Motor neuron (in vitro differentiated cells): ENCODE measurements at regions not wholly inside any gene's neighbourhood (a gene's known extent, or its start where the extent isn't known, plus 50 kb on each side); places are given as distances from the start of the nearest gene placed in this dataset.
A peak's percentile ranks its signal among the peaks of the same experiment; 100 is the strongest.
"Not testable (repeated sequence)": the region's sequence is repeated elsewhere in the genome, so short reads cannot be mapped to it uniquely, and the experiment has no call there.

Experiments used
- ATAC-seq, 8 experiments: fragments of 200-7000 bp; cut with Tn5 transposase; replicated peaks in 6 of 8; 2 replicates each; pipeline ENCODE4 v1.8.0; 2021; ENCODE audit warnings: mild to moderate bottlenecking in 8 of 8, moderate library complexity in 8 of 8
- H3K27ac ChIP-seq, 2 donors: fragments of 250-450 bp; sonication (Bioruptor Pico); 2 replicates each; pipeline ENCODE4 v1.9.0; 2021; ENCODE audit warnings: antibody characterized with exemption in 2 of 2, mild to moderate bottlenecking in 2 of 2, moderate library complexity in 1 of 2
- H3K4me1 ChIP-seq, 2 donors: fragments of 250-450 bp; sonication (Bioruptor Pico); replicated peaks in 1 of 2; 2 replicates each; pipeline ENCODE4 v1.6.1; 2021; ENCODE audit warnings: antibody characterized with exemption in 2 of 2, mild to moderate bottlenecking in 2 of 2, moderate library complexity in 1 of 2
- H3K4me3 ChIP-seq, 5 donors: fragments of 250-450 bp; sonication (Bioruptor Pico); 2 replicates each; pipeline ENCODE4 v1.9.0; 2021; ENCODE audit warnings: antibody characterized with exemption in 5 of 5, mild to moderate bottlenecking in 5 of 5, moderate library complexity in 4 of 5
- WGBS, 10 experiments: fragments of 450-650 bp; shearing (Covaris generic); methylation state at CpG; one replicate each; pipeline ENCODE4 v1.0.0; 2022; 5-methylcytosine and 5-hydroxymethylcytosine counted together
- in situ Hi-C, 9 experiments: fragments of 400-800 bp; cut with MboI; loops; one replicate each; pipeline ENCODE4 v1.15.0; 2021; ENCODE audit warnings: low sequenced_read_pairs in 9 of 9, low pct_unique_long_range_greater_than_20kb in 2 of 9; ENCODE audit not compliant: unreplicated experiment in 9 of 9

GRCh38 chr7:149624419-149625339 is 127.1 kb upstream of the ZNF746 start:
- Histone ChIP-seq H3K27ac (peak overlapping the region; percentile 49 to 87), H3K4me3 (peak overlapping the region; percentile 56 to 90 (median 66)), H3K4me1 (peaks cover 6 to 11% of the 10 kb centered on the region in 2 donors)
- ATAC-seq, result peak; percentile 88 to 99 (median 98)
- WGBS, 10 experiments, result 13 to 56% (median 35%) methylated on average over 1 to 8 of the region's 97 CpGs; no CpG with 5 or more reads in 2 of the 10 experiments
- in situ Hi-C loops, result no loop called here

DNA sequence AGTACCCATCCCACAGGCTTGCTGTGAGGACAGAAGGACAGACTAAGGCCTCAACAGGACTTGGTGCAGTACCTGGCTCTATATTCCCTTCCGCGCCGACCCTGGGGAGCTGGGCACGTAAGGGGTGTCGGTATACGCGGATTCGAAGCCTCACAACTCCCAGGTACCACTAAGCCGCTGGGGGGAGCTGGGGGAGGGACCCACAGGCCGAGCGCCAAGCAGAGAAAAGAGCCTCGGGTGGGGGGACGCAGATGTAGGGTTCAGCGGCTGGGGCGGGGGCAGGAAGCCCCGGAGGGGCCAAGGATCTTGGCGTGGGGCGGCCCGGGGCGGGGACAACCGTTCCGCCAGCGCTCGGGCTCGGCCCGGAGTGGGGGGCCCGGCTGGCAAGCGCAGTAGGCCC is 126.4 kb upstream of the ZNF746 start:
- ATAC-seq, result peak in 5 of 8 experiments; percentile 1 to 18 (median 9)
- Histone ChIP-seq H3K4me1 (peaks cover 6 to 11% of the 10 kb centered on the region in 2 donors), H3K4me3 (peak overlapping the region; percentile 56 to 90 (median 66)), H3K27ac (peak overlapping the region; percentile 49 to 87)
- in situ Hi-C loops, result no loop called here
- no CpG with 5 or more reads among the region's 28 CpGs for WGBS, 10 experiments

DNA sequence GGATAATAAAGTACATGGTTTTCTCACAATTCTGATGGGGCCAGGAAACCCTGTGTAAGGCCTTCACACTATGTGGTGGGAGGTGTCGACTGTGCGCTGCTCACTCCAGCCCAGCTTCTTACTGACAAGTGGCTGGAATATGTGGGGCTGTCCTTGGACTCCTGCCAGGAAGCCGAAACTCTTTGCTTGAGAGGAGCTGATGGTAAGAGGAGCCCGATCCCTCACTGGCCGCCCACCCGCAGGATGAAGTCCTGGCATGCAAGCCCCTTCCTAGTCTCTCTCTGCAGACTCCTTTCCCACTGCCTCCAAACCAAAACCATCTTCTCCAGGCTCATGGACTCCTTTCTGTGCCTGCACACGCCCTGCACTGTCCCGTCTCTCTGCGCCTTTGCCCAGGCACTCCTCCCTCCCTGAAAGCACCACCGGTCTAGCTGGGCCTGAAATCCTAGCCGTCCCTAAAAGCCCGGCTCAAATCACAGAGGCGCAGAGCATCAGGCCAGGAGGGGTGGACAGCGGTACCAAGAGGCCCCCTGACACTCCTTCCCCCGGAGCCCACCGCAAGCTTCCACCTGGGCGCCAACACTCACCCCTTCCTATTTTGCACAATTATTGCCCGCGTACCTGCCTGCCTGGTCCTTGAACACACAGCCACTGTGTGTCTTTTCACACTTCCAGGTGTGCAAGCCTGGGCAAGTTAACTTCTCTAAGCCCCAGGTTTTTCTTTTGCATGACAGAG is 125.8 kb upstream of the ZNF746 start:
- Histone ChIP-seq H3K4me1 (peaks cover 6 to 11% of the 10 kb centered on the region in 2 donors), H3K27ac (peak overlapping the region; percentile 49 to 87), H3K4me3 (peak overlapping the region; percentile 56 to 90 (median 66))
- WGBS, 10 experiments, result 0 to 63% (median 18%) methylated on average over 1 to 8 of the region's 19 CpGs; no CpG with 5 or more reads in 4 of the 10 experiments
- ATAC-seq, result peak in 3 of 8 experiments; percentile 15 to 23 (median 20)
- in situ Hi-C loops, result not testable (repeated sequence)

DNA sequence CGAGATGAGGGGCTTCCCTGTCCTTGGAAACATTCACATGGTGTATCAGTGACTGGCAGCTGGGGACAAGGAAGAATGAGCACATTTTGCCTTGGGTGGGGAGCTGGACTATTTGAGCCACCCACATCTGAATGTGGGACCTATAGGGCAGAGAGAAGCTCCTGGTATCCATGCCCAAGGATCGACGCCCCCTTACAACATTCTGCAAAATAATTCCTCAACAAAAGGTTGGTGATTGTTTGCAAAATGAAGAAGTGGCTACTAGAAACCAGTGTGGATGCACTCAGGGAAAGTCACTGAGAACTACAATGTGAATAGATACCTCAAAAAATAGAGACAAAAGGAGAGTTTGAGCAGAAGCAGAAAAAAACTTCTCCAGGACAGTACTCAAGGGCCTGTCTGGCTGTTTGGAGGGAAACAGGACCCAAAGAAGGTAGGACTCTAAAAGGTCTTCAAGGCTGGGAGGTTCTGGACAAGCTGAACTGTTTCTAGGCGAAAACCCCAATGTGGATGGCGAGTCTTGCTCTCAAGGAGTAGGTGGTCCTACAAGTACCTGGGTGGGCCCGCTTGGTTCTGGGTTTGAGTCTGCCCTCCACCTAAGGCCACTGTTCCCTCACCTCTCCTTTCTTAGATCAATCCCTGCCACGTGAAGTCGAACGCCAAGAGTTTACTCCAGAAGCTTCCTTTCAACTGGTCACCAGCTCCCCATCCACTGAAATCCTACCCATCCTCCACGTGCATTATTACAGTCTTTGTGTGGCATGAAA is 125.0 kb upstream of the ZNF746 start:
- peak overlapping the region in 4 of 5 donors; percentile 12 to 90 (median 77) for H3K4me3 ChIP-seq
- H3K4me1 ChIP-seq, result peaks cover 6 to 11% of the 10 kb centered on the region in 2 donors
- H3K27ac ChIP-seq, result no peak overlapping the region
- in situ Hi-C loops, result no loop called here
- no peak for ATAC-seq
- 55 to 100% (median 77%) methylated on average over 2 to 4 of the region's 10 CpGs for WGBS, 10 experiments

- in situ Hi-C loops, result no loop called here
- Histone ChIP-seq H3K4me1 (peaks cover 6 to 11% of the 10 kb centered on the region in 2 donors), H3K4me3 (no peak overlapping the region), H3K27ac (no peak overlapping the region)
- WGBS, 10 experiments, result 80 to 100% (median 100%) methylated on average over 1 to 2 of the region's 7 CpGs; no CpG with 5 or more reads in 3 of the 10 experiments
- ATAC-seq, result no peak
Observed at GRCh38 chr7:149621776-149622175, 124.2 kb upstream of the ZNF746 start.

DNA sequence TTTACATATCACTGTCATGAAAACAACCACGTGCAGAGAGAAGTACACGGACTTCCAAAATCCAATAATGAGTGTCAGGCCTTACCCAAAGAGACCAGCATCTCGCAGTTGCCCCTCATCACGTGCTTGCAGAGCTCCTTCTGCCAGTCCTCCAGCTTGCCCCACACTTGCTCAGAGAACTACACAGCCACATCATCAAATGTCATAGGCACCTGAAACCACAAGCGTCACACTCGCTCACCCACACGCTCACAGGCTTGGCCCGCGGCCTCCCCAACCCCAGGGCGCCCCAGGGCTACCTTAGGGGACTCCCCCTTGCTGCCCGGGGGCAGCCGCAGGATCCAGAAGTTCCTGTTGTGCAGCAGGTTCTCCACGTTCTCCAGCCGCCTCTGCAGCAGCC is 123.4 kb upstream of the ZNF746 start:
- ATAC-seq, result no peak
- Histone ChIP-seq H3K4me1 (peaks cover 6 to 11% of the 10 kb centered on the region in 2 donors), H3K27ac (no peak overlapping the region), H3K4me3 (no peak overlapping the region)
- in situ Hi-C loops, result no loop called here
- WGBS, 10 experiments, result 73 to 100% (median 89%) methylated on average over 2 to 5 of the region's 14 CpGs; no CpG with 5 or more reads in 4 of the 10 experiments

DNA sequence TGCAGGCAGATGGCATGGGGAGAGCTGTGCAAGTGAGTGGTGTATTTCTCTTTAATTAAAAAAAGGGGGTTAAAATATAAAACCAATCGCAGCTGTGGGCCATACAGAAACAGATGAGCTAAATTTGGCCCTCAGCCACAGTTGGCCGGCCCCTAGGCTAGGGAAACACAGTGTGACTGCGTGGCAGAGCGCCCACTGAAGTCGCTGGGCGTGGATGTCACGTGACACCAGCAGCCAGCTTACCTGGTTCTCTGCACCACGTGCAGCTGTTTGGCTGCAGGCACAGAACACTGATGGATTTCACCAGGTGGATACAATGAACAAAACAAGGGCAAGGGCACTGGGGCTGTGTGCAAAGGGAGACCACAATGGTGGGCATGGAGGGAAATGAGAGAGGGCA is 119.3 kb upstream of the ZNF746 start:
- Histone ChIP-seq H3K4me1 (no peaks in the 10 kb centered on the region), H3K4me3 (no peak overlapping the region), H3K27ac (no peak overlapping the region)
- 65 to 100% (median 80%) methylated on average over 1 to 6 of the region's 8 CpGs; no CpG with 5 or more reads in 4 of the 10 experiments for WGBS, 10 experiments
- ATAC-seq, result no peak
- in situ Hi-C loops, result no loop called here

GRCh38 chr7:149615690-149616270 is 118.2 kb upstream of the ZNF746 start:
- 78 to 100% (median 93%) methylated on average over 1 to 11 of the region's 13 CpGs; no CpG with 5 or more reads in 1 of the 10 experiments for WGBS, 10 experiments
- no peak overlapping the region for H3K4me3 ChIP-seq
- in situ Hi-C loops, result no loop called here
- ATAC-seq, result peak in 2 of 8 experiments; percentile 29 to 33
- H3K4me1 ChIP-seq, result no peaks in the 10 kb centered on the region
- no peak overlapping the region for H3K27ac ChIP-seq

- in situ Hi-C loops, result no loop called here
- Histone ChIP-seq H3K27ac (no peak overlapping the region), H3K4me3 (no peak overlapping the region), H3K4me1 (no peaks in the 10 kb centered on the region)
- ATAC-seq, result no peak
- 67 to 100% (median 97%) methylated on average over 2 to 4 of the region's 4 CpGs; no CpG with 5 or more reads in 5 of the 10 experiments for WGBS, 10 experiments
Observed at GRCh38 chr7:149610441-149611011, 112.9 kb upstream of the ZNF746 start.

GRCh38 chr7:149608168-149608567 is 110.6 kb upstream of the ZNF746 start:
- Histone ChIP-seq H3K4me1 (no peaks in the 10 kb centered on the region), H3K4me3 (no peak overlapping the region), H3K27ac (no peak overlapping the region)
- in situ Hi-C loops, result no loop called here
- ATAC-seq, result no peak
- 88 to 100% (median 90%) methylated on average over 2 of the region's 2 CpGs; no CpG with 5 or more reads in 7 of the 10 experiments for WGBS, 10 experiments

GRCh38 chr7:149607683-149608082 is 110.1 kb upstream of the ZNF746 start:
- in situ Hi-C loops, result no loop called here
- ATAC-seq, result no peak
- H3K4me1 ChIP-seq, result no peaks in the 10 kb centered on the region
- no peak overlapping the region for H3K27ac ChIP-seq
- no peak overlapping the region for H3K4me3 ChIP-seq
- 87 to 100% (median 100%) methylated on average over 1 to 4 of the region's 4 CpGs; no CpG with 5 or more reads in 1 of the 10 experiments for WGBS, 10 experiments

DNA sequence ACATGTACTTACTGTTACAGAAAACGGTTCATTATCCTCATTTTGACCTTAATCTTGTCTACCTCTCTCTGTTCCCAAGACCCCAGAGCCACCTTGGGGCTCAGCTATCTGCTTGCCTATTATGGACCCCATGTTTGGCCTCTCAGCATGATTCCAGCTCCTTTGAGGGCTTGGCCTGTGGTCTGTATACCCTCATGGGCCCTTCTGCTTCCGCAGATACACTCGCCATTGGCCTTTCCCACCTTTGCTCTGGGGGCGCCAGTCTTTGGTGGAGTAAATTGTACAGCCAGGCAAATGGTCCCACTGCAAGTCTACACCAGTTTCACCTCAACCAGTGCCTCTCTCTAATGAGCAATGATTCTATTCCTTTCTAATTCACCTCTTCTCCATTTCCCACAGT is 109.2 kb upstream of the ZNF746 start:
- WGBS, 10 experiments, result 80 to 100% (median 99%) methylated on average over 1 to 4 of the region's 4 CpGs; no CpG with 5 or more reads in 2 of the 10 experiments
- ATAC-seq, result no peak
- Histone ChIP-seq H3K4me3 (no peak overlapping the region), H3K4me1 (no peaks in the 10 kb centered on the region), H3K27ac (no peak overlapping the region)
- in situ Hi-C loops, result no loop called here
